Chondrocyte (in vitro differentiated cells): ENCODE measurements at regions not wholly inside any gene's neighbourhood (a gene's known extent, or its start where the extent isn't known, plus 50 kb on each side); places are given as distances from the start of the nearest gene placed in this dataset.

Experiments
- DNase-seq: peaks from one replicate; pipeline ENCODE4 v3.0.0; 2021; ENCODE audit warnings: mixed read lengths, low spot score
- H3K27ac Mint-ChIP-seq: one replicate; pipeline ENCODE4 v1.8.0; 2021; ENCODE audit warnings: mild to moderate bottlenecking, moderate library complexity, mixed read lengths; ENCODE audit not compliant: unreplicated experiment
- H3K27me3 Mint-ChIP-seq: 2 replicates; pipeline ENCODE4 v1.8.0; 2021; ENCODE audit warnings: low read depth, mixed read lengths
- H3K36me3 Mint-ChIP-seq: 2 replicates; pipeline ENCODE4 v1.8.0; 2021; ENCODE audit warnings: low read depth, mixed read lengths
- H3K4me1 Mint-ChIP-seq: 2 replicates; pipeline ENCODE4 v1.8.0; 2021; ENCODE audit warnings: low read depth, mild to moderate bottlenecking, mixed read lengths
- H3K4me3 Mint-ChIP-seq: one replicate; pipeline ENCODE4 v1.8.0; 2021; ENCODE audit warnings: mild to moderate bottlenecking, moderate library complexity, mixed read lengths; ENCODE audit not compliant: unreplicated experiment
- H3K9me3 Mint-ChIP-seq: 2 replicates; pipeline ENCODE4 v1.8.0; 2021; ENCODE audit warnings: low read depth, mixed read lengths
- TF ChIP-seq, protein P1 (sequence below): fragments of 200-600 bp; sonication (generic); IDR thresholded peaks from 2 replicates; pipeline ENCODE4 v1.5.0; 2021; ENCODE audit warnings: antibody characterized with exemption, mild to moderate bottlenecking, moderate library complexity

DNA sequence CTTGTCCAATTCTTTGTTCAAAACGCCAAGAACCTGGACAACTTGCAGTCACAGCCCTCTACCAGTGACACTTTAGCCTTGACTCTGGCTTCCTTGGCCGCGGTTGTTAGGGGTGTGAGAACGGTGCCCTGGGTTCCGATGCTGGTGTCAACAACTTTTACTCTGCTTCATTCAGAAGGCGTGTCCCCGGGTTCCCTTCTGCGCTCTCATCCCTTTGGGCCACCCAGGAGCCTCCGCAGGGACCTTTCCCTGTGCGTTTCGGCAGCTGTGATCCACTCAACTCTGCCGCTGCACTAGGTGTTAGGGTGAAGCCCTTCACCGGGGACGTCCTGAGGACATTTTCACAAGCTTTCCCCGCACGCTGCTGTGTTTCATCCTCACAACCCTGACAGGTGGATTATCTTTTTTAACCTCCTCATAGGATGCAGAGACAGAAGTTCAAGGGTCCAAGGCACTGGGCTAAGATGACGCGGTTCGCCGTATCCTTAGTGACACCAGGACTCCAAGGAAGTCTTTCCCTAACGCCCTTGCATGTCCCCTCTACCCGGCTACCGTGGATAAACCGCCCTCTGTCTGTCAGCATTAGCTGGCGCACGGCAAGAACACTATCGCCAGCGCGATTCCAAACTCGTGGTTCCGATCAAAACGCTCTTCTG, 133.5 kb upstream of the SHH start:
- no peak overlapping the region for H3K27ac Mint-ChIP-seq
- H3K4me1 Mint-ChIP-seq, result peaks cover 8% of the 10 kb centered on the region
- H3K4me3 Mint-ChIP-seq, result no peak overlapping the region
- H3K36me3 Mint-ChIP-seq, result no peaks in the 10 kb centered on the region
- TF ChIP-seq, protein P1, sequence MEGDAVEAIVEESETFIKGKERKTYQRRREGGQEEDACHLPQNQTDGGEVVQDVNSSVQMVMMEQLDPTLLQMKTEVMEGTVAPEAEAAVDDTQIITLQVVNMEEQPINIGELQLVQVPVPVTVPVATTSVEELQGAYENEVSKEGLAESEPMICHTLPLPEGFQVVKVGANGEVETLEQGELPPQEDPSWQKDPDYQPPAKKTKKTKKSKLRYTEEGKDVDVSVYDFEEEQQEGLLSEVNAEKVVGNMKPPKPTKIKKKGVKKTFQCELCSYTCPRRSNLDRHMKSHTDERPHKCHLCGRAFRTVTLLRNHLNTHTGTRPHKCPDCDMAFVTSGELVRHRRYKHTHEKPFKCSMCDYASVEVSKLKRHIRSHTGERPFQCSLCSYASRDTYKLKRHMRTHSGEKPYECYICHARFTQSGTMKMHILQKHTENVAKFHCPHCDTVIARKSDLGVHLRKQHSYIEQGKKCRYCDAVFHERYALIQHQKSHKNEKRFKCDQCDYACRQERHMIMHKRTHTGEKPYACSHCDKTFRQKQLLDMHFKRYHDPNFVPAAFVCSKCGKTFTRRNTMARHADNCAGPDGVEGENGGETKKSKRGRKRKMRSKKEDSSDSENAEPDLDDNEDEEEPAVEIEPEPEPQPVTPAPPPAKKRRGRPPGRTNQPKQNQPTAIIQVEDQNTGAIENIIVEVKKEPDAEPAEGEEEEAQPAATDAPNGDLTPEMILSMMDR, result no peak
- peak; percentile 59 for DNase-seq
- H3K9me3 Mint-ChIP-seq, result no peaks in the 10 kb centered on the region
- peaks cover 34% of the 10 kb centered on the region for H3K27me3 Mint-ChIP-seq

DNA sequence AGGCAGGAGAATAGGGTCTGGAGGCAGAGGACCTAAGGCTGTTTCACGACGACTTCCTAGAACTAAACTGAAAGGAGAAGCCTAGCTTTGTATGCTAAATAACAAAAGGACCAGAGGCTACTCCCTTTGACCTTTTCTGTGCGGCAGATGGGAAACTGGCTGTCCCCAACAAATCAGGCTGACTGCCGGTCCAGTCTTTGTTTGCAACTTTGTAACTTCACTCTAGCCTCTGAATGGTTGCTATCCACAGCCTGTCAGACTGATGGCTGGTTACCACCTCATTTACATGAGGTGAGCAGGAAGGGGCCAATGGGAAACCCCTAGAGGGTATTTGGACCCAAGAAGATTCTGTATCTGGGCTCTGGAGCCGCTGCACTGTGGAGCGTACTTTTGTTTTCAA, 132.6 kb upstream of the SHH start:
- no peak overlapping the region for H3K27ac Mint-ChIP-seq
- H3K4me3 Mint-ChIP-seq, result no peak overlapping the region
- peaks cover 6% of the 10 kb centered on the region for H3K9me3 Mint-ChIP-seq
- H3K4me1 Mint-ChIP-seq, result no peaks in the 10 kb centered on the region
- DNase-seq, result no peak
- TF ChIP-seq, protein P1, result no peak
- no peaks in the 10 kb centered on the region for H3K36me3 Mint-ChIP-seq
- H3K27me3 Mint-ChIP-seq, result peaks cover 41% of the 10 kb centered on the region

DNA sequence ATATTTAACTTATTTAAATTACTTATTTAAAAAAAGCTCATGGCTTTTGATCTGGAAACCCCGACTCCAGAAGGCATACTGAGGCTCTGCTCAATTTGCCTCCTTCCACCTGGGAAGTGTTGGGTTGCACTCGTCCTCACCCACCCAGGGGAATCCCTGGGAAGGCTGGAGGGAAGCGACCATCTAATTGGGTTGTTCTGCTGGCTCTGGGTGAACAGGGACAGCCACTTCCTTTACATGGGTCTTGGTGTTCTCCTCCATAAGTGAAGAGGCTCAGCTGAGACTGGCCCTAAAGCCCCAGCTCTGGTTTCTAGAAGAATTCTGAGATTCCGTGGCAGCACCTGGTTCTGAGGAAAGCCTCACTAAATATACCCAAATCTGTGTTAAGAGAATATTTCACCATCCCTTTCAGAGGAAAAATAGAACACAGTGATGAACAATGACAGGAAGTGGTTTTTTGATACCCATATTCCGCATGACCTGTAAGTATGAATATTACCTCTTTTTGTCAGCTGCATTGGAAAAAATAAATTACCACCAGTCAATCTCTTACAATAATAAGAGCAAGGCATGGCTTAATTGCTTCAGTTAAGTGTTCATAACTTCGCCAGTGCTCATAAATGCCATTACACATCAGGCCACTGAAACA, 131.1 kb upstream of the SHH start:
- Mint-ChIP-seq H3K36me3 (no peaks in the 10 kb centered on the region), H3K9me3 (peaks cover 19% of the 10 kb centered on the region)

DNA sequence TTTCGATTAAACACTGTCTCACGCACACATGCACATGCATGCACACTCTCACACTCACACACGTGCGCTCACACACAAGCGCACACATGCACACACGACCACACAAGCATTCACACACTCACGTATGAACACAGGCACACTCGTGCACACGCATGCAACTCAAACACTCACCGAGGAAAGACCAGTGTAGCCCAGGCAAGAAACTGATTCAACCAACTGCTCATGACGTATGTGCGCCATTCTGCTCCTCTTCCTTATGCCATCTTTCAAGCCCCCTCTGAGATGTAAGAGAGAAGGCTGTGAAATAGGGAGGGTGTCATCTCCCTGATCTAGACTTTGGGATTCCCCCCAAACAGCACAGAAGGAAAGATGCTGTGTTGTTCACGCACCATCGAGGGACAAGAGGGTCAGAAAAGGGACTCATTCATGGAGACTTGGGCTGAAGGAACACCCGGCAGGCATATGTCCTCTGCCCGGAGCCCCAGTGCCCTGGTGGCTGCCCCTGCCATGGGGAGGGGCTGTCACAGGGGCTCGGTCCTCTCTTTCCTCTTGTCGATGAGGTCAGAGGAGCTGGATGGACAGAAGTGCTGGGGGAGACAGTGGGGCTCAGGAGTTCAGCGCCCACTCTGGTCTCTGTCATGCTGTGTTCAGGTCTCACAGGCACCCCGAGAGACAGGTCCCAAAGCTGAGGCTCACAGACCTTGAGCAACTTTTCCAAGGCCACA, 130.1 kb upstream of the SHH start:
- Mint-ChIP-seq H3K27ac (no peak overlapping the region), H3K27me3 (peaks cover 49% of the 10 kb centered on the region), H3K4me1 (no peaks in the 10 kb centered on the region), H3K9me3 (peaks cover 19% of the 10 kb centered on the region), H3K36me3 (no peaks in the 10 kb centered on the region), H3K4me3 (no peak overlapping the region)
- DNase-seq, result peak; percentile 39
- TF ChIP-seq, protein P1, result no peak

More for the DNA sequence above, 131.1 kb upstream of the SHH start:
- Mint-ChIP-seq H3K27ac (no peak overlapping the region), H3K4me3 (no peak overlapping the region), H3K4me1 (no peaks in the 10 kb centered on the region), H3K27me3 (peaks cover 45% of the 10 kb centered on the region)
- TF ChIP-seq, protein P1, result no peak
- DNase-seq, result no peak

DNA sequence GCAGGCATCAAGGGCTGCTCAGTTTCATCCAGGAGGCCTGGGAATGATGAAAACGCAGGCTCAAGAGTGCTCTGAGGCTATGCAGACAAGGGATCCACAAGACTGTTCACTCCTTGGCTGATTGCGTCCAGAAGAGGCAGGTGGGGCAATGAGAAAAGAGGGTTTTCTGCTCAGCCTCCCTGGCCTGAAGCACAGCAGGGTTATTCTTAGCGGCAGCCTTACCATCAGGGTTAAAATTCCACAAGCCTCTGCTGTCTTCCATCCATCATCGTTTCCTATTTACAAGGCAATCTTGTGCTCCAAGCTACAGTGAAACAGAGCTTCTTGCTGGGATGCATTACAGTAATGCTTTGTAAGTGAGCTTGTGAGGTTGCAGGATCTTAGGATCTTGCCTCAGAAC, 129.4 kb upstream of the SHH start:
- Mint-ChIP-seq H3K27ac (no peak overlapping the region), H3K4me1 (no peaks in the 10 kb centered on the region), H3K4me3 (no peak overlapping the region), H3K36me3 (no peaks in the 10 kb centered on the region), H3K9me3 (peaks cover 19% of the 10 kb centered on the region), H3K27me3 (peaks cover 52% of the 10 kb centered on the region)
- no peak for DNase-seq
- TF ChIP-seq, protein P1, result no peak
